Activated B cell treated with CpG ODN at 0.5 μM for 24 hours (primary cell): ENCODE measurements at regions not wholly inside any gene's neighbourhood (a gene's known extent, or its start where the extent isn't known, plus 50 kb on each side); places are given as distances from the start of the nearest gene placed in this dataset.

Experiments
- ATAC-seq: fragments of 200-7000 bp; cut with Tn5 transposase; one replicate; pipeline ENCODE4 v1.10.0; 2021; ENCODE audit warnings: low read depth, mild to moderate bottlenecking, moderate library complexity
- CTCF ChIA-PET: fragments of 350-600 bp; sonication (Branson Sonifier 250); formaldehyde crosslinking; loops from one replicate; lab custom pipeline; 2021; ENCODE audit warnings: antibody characterized with exemption; lab: Charles Lee
- POLR2A ChIA-PET: fragments of 350-600 bp; sonication (Branson Sonifier 250); formaldehyde crosslinking; loops from one replicate; lab custom pipeline; 2021; ENCODE audit warnings: antibody characterized with exemption; lab: Charles Lee
- DNase-seq: peaks from one replicate; pipeline ENCODE4 v3.0.0; 2022
- H3K27ac Mint-ChIP-seq: one replicate; pipeline ENCODE4 v1.8.0; 2020; ENCODE audit warnings: mixed read lengths
- H3K27me3 Mint-ChIP-seq: one replicate; pipeline ENCODE4 v1.8.0; 2021; ENCODE audit warnings: mixed read lengths
- H3K36me3 Mint-ChIP-seq: one replicate; pipeline ENCODE4 v1.8.0; 2021; ENCODE audit warnings: low read depth, mixed read lengths
- H3K4me1 Mint-ChIP-seq: one replicate; pipeline ENCODE4 v1.8.0; 2021; ENCODE audit warnings: mixed read lengths
- H3K4me3 Mint-ChIP-seq: one replicate; pipeline ENCODE4 v1.8.0; 2020; ENCODE audit warnings: mild to moderate bottlenecking, mixed read lengths
- H3K9me3 Mint-ChIP-seq: one replicate; pipeline ENCODE4 v1.8.0; 2020; ENCODE audit warnings: mixed read lengths
- intact Hi-C: fragments of 100-400 bp; cut with micrococcal nuclease; formaldehyde crosslinking; loops from one replicate; pipeline ENCODE4 v1.15.1; 2024
- TF ChIP-seq, protein P1 (sequence below): fragments of 200-600 bp; IDR thresholded peaks from one replicate; pipeline ENCODE4 v1.8.0; 2022; ENCODE audit warnings: antibody characterized with exemption, mild to moderate bottlenecking

DNA sequence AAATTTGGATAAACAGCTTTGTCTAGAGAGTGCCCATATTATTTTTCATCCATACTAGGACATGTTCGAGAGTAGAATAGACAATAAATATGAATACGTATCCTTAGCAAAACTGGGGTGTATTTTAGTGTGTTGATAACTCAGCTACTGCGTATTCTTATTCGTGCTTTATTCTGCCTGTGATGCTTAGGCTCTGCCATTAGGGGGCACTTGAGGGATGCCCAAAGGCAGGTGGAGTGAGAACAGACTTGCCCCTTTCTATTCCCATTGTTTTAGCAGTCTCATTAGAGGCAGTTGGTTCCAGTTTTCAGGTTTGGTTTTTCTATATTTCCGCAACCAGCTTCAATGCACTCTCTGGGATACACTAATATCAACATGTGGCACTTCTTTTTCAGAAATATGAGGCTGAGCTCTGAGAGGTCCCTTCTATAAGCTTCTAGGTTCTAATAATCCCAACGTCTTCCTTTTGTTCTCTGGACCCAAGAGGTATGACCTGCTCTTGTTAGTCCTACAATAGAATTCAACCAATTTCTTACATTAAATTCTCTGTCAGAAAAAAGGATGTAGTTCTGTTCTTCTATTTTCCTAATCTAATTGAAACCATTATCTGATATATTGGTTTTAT is 985.7 kb upstream of the FBXO33 start:
- ATAC-seq (no peak), DNase-seq (no peak)
- POLR2A ChIA-PET, result no interaction called here
- CTCF ChIA-PET, result no interaction called here
- H3K9me3 Mint-ChIP-seq, result peaks cover 4% of the 10 kb centered on the region
- H3K4me1 Mint-ChIP-seq, result no peaks in the 10 kb centered on the region
- no peak overlapping the region for H3K4me3 Mint-ChIP-seq
- intact Hi-C loops, result no loop called here
- TF ChIP-seq, protein P1, sequence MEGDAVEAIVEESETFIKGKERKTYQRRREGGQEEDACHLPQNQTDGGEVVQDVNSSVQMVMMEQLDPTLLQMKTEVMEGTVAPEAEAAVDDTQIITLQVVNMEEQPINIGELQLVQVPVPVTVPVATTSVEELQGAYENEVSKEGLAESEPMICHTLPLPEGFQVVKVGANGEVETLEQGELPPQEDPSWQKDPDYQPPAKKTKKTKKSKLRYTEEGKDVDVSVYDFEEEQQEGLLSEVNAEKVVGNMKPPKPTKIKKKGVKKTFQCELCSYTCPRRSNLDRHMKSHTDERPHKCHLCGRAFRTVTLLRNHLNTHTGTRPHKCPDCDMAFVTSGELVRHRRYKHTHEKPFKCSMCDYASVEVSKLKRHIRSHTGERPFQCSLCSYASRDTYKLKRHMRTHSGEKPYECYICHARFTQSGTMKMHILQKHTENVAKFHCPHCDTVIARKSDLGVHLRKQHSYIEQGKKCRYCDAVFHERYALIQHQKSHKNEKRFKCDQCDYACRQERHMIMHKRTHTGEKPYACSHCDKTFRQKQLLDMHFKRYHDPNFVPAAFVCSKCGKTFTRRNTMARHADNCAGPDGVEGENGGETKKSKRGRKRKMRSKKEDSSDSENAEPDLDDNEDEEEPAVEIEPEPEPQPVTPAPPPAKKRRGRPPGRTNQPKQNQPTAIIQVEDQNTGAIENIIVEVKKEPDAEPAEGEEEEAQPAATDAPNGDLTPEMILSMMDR, result no peak
- no peaks in the 10 kb centered on the region for H3K36me3 Mint-ChIP-seq
- H3K27me3 Mint-ChIP-seq, result no peaks in the 10 kb centered on the region
- H3K27ac Mint-ChIP-seq, result no peak overlapping the region

DNA sequence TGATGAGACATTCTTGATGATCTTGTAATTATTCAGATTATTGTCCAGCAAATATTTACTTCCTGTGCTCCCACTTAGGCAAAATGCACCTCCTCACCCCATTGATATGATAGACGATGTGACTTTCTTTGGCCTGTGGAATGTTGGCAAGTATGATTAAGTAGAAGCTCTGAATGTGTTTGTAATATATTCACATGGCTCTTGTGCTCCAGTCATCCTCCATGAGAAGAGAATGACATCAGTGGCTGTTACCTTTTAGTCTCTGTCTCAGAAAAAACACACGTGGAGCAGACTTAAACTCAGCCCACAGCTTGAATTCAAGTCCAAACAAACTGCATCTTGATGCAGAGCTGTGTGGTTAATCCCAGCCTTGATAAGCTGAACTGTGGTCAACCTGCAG is 984.3 kb upstream of the FBXO33 start:
- DNase-seq (no peak), ATAC-seq (no peak)
- intact Hi-C loops, result no loop called here
- H3K27ac Mint-ChIP-seq, result no peak overlapping the region
- ChIA-PET CTCF (no interaction called here), POLR2A (no interaction called here)
- no peak overlapping the region for H3K4me3 Mint-ChIP-seq
- H3K9me3 Mint-ChIP-seq, result peaks cover 5% of the 10 kb centered on the region
- no peaks in the 10 kb centered on the region for H3K4me1 Mint-ChIP-seq
- H3K27me3 Mint-ChIP-seq, result no peaks in the 10 kb centered on the region
- TF ChIP-seq, protein P1, result no peak
- no peaks in the 10 kb centered on the region for H3K36me3 Mint-ChIP-seq

DNA sequence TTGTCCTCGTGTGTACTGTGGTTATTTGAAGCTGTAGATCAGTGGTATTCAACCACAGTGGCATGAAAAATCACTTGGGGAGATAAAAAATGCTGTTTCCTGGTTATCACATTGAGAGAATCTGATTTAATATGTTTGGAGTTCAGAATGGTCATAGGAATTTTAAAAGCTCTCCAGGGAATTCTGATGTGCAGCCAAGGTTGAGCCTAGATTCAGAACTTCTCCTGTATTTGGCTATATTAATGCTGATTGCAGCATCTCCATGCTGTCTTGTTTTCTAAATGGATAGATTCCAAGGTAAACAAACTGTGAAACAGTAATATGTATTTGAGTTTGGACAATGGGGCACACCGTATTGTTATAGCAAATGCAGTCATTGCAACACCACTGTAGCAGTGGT is 982.2 kb upstream of the FBXO33 start:
- Mint-ChIP-seq H3K27me3 (no peaks in the 10 kb centered on the region), H3K9me3 (peaks cover 5% of the 10 kb centered on the region), H3K4me1 (no peaks in the 10 kb centered on the region), H3K4me3 (no peak overlapping the region), H3K27ac (no peak overlapping the region), H3K36me3 (no peaks in the 10 kb centered on the region)
- intact Hi-C loops, result no loop called here
- DNase-seq (no peak), ATAC-seq (no peak)
- ChIA-PET POLR2A (no interaction called here), CTCF (no interaction called here)
- TF ChIP-seq, protein P1, result no peak

DNA sequence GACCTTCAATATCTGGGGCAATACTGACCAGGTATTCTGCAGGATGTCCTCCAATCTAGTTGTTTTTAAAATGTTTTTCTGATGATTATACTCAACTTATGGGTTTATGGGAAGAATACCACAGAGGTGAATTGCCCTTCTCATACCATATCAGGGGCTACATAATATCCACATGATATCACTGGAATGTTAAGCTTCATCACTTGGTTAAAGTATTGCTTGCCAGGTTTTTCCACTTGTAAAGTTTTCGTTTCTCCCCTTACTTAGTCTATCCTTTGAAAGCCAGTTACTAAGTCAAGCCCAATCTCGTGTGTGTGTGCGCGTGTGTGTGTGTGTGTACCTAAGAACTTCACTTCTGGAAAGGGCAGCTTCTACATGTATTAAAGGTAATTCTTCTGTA is 980.9 kb upstream of the FBXO33 start:
- ChIA-PET POLR2A (no interaction called here), CTCF (no interaction called here)
- H3K4me3 Mint-ChIP-seq, result no peak overlapping the region
- TF ChIP-seq, protein P1, result no peak
- peaks cover 8% of the 10 kb centered on the region for H3K9me3 Mint-ChIP-seq
- H3K27ac Mint-ChIP-seq, result no peak overlapping the region
- DNase-seq, result no peak
- no peaks in the 10 kb centered on the region for H3K4me1 Mint-ChIP-seq
- intact Hi-C loops, result no loop called here
- no peak for ATAC-seq
- H3K36me3 Mint-ChIP-seq, result no peaks in the 10 kb centered on the region
- H3K27me3 Mint-ChIP-seq, result no peaks in the 10 kb centered on the region

DNA sequence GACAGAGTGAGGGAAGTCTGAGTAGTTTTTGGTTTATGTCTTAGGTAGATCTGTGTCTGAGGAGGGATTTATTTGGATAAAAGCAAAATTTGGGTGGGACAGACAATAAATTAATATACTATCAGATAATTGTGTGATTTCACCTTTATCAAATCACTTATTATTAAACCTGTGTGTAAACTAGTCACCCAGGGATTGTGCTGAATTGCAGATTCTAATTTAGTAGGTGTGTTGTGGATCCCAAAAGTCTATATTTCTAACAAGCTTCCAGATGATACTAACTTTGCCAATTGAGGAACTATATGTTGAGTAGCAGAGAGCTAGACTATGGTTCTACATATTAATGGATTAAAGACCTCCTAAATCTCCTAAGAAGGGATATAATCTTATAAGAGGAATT is 978.5 kb upstream of the FBXO33 start:
- H3K27me3 Mint-ChIP-seq, result no peaks in the 10 kb centered on the region
- no peak overlapping the region for H3K4me3 Mint-ChIP-seq
- TF ChIP-seq, protein P1, result no peak
- H3K4me1 Mint-ChIP-seq, result no peaks in the 10 kb centered on the region
- no peaks in the 10 kb centered on the region for H3K36me3 Mint-ChIP-seq
- ChIA-PET POLR2A (no interaction called here), CTCF (no interaction called here)
- DNase-seq (no peak), ATAC-seq (no peak)
- intact Hi-C loops, result no loop called here
- peaks cover 12% of the 10 kb centered on the region for H3K9me3 Mint-ChIP-seq
- H3K27ac Mint-ChIP-seq, result no peak overlapping the region
